IMR-90 (cell line): ENCODE measurements at regions not wholly inside any gene's neighbourhood (a gene's known extent, or its start where the extent isn't known, plus 50 kb on each side); places are given as distances from the start of the nearest gene placed in this dataset.

ENCODE experiments used
- ATAC-seq: fragments of 200-7000 bp; cut with Tn5 transposase; 2 replicates; pipeline ENCODE4 v1.9.1; 2020; ENCODE audit warnings: low read depth, mild to moderate bottlenecking, moderate library complexity
- BruUV-seq: library from RNA; stranded (reverse); fragments of 400-500 nt; replicated peaks from 2 replicates; lab custom pipeline; 2021; lab: Mats Ljungman, UMichigan
- CTCF ChIA-PET: fragments of 300-600 bp; formaldehyde crosslinking; extraction: SDS; loops from one replicate; lab custom pipeline; 2021; ENCODE audit warnings: antibody characterized with exemption; lab: Yijun Ruan, JAX
- POLR2A ChIA-PET: fragments of 300-600 bp; sonication (Branson Sonifier 250); formaldehyde crosslinking; loops from one replicate; lab custom pipeline; 2022; ENCODE audit warnings: antibody characterized with exemption; ENCODE audit not compliant: unreplicated experiment; lab: Charles Lee
- DNase-seq: peaks from one replicate; pipeline ENCODE4 v3.0.0; 2013
- H2AFZ ChIP-seq: replicated peaks from 2 replicates; pipeline ENCODE3; 2013; ENCODE audit warnings: low read length, mild to moderate bottlenecking; ENCODE audit not compliant: poor library complexity
- H2AK5ac ChIP-seq: 2 replicates; pipeline ENCODE4 v1.6.1; 2013; ENCODE audit warnings: low read depth, low read length, inconsistent platforms
- H2AK9ac ChIP-seq: replicated peaks from 2 replicates; pipeline ENCODE3; 2013; ENCODE audit warnings: mild to moderate bottlenecking, low read depth, low read length, moderate library complexity; ENCODE audit not compliant: poor library complexity
- H2BK120ac ChIP-seq: 2 replicates; pipeline ENCODE4 v1.6.1; 2013; ENCODE audit warnings: low read depth, low read length, inconsistent platforms
- H2BK15ac ChIP-seq: 3 replicates; pipeline ENCODE4 v1.6.1; 2013; ENCODE audit warnings: low read depth, low read length, inconsistent platforms
- H2BK20ac ChIP-seq: 2 replicates; pipeline ENCODE4 v1.6.1; 2013; ENCODE audit warnings: low read depth, mild to moderate bottlenecking, inconsistent platforms, low read length, moderate library complexity
- H2BK5ac ChIP-seq: 2 replicates; pipeline ENCODE4 v1.6.1; 2013; ENCODE audit warnings: mild to moderate bottlenecking, low read depth, low read length, inconsistent platforms; ENCODE audit not compliant: poor library complexity, severe bottlenecking
- H3K14ac ChIP-seq: replicated peaks from 2 replicates; pipeline ENCODE4 v1.6.1; 2013; ENCODE audit warnings: low read depth, low read length, inconsistent platforms
- H3K18ac ChIP-seq: 2 replicates; pipeline ENCODE4 v1.6.1; 2013; ENCODE audit warnings: low read depth, low read length, control low read depth
- H3K23ac ChIP-seq: 2 replicates; pipeline ENCODE4 v1.6.1; 2013; ENCODE audit warnings: low read depth, low read length, inconsistent platforms
- H3K27ac ChIP-seq: 2 replicates; pipeline ENCODE4 v1.5.1; 2013; ENCODE audit warnings: mild to moderate bottlenecking, control low read depth, low read length; ENCODE audit not compliant: insufficient read depth
- H3K27me3 ChIP-seq: 2 replicates; pipeline ENCODE4 v1.6.1; 2013; ENCODE audit warnings: low read length; ENCODE audit not compliant: control insufficient read depth, insufficient read depth
- H3K36me3 ChIP-seq: 2 replicates; pipeline ENCODE4 v1.6.1; 2013; ENCODE audit warnings: low read length, mixed read lengths; ENCODE audit not compliant: control insufficient read depth, insufficient read depth
- H3K4ac ChIP-seq: 2 replicates; pipeline ENCODE4 v1.6.1; 2013; ENCODE audit warnings: low read depth, low read length, inconsistent platforms
- H3K4me1 ChIP-seq: 2 replicates; pipeline ENCODE4 v1.6.1; 2013; ENCODE audit warnings: low read length, mixed read lengths; ENCODE audit not compliant: control insufficient read depth, insufficient read depth
- H3K4me2 ChIP-seq: 2 replicates; pipeline ENCODE4 v1.6.1; 2013; ENCODE audit warnings: low read depth, mild to moderate bottlenecking, control low read depth, low read length, moderate library complexity
- H3K4me3 ChIP-seq: 2 replicates; pipeline ENCODE4 v1.5.1; 2013; ENCODE audit warnings: low read depth, mild to moderate bottlenecking, control low read depth, low read length, moderate library complexity; ENCODE audit not compliant: insufficient read depth
- H3K56ac ChIP-seq: 2 replicates; pipeline ENCODE4 v1.6.1; 2013; ENCODE audit warnings: low read length, inconsistent platforms; ENCODE audit not compliant: insufficient read depth; ENCODE audit errors: extremely low read depth
- H3K79me1 ChIP-seq, 2 experiments: 2 replicates each; pipeline ENCODE4 v1.6.1; 2013; ENCODE audit warnings: low read length in 2 of 2, inconsistent platforms in 1 of 2, low read depth in 1 of 2
- H3K9ac ChIP-seq: 2 replicates; pipeline ENCODE4 v1.6.1; 2013; ENCODE audit warnings: low read depth, low read length, control low read depth
- H3K9me1 ChIP-seq: 2 replicates; pipeline ENCODE4 v1.6.1; 2013; ENCODE audit warnings: low read length, inconsistent platforms; ENCODE audit not compliant: insufficient read depth
- H3K9me3 ChIP-seq: 2 replicates; pipeline ENCODE4 v1.6.1; 2013; ENCODE audit warnings: low read length; ENCODE audit not compliant: control insufficient read depth, insufficient read depth
- H4K20me1 ChIP-seq: 2 replicates; pipeline ENCODE4 v1.6.1; 2013; ENCODE audit warnings: low read length, inconsistent platforms; ENCODE audit not compliant: insufficient read depth
- H4K5ac ChIP-seq: 2 replicates; pipeline ENCODE4 v1.6.1; 2013; ENCODE audit warnings: mild to moderate bottlenecking, low read depth, low read length, control low read depth
- H4K8ac ChIP-seq, 2 experiments: 2 replicates each; pipeline ENCODE4 v1.6.1; 2013; ENCODE audit warnings: low read depth in 2 of 2, low read length in 2 of 2, control low read depth in 1 of 2, inconsistent platforms in 1 of 2
- H4K91ac ChIP-seq: 2 replicates; pipeline ENCODE4 v1.6.1; 2013; ENCODE audit warnings: low read depth, low read length, inconsistent platforms; ENCODE audit not compliant: insufficient read depth
- CEBPB ChIP-seq: IDR thresholded peaks from 2 replicates; pipeline ENCODE4 v1.6.1; 2012; ENCODE audit warnings: low read depth, low read length, improper control_type of control experiment
- CTCF ChIP-seq: conservative IDR thresholded peaks from 2 replicates; pipeline ENCODE4 v1.5.1; 2012; ENCODE audit warnings: mild to moderate bottlenecking, low read depth, low read length, improper control_type of control experiment
- MAZ ChIP-seq: IDR thresholded peaks from 2 replicates; pipeline ENCODE4 v1.6.1; 2012; ENCODE audit warnings: low read depth, mild to moderate bottlenecking, low read length, improper control_type of control experiment, moderate library complexity, borderline replicate concordance
- MXI1 ChIP-seq: IDR thresholded peaks from 2 replicates; pipeline ENCODE4 v1.6.1; 2012; ENCODE audit warnings: low read depth, mild to moderate bottlenecking, low read length, moderate library complexity, borderline replicate concordance
- NFE2L2 ChIP-seq: fragments of 150-350 bp; IDR thresholded peaks from 2 replicates; pipeline ENCODE4 v1.6.1; 2016; ENCODE audit warnings: low read depth, mild to moderate bottlenecking, low read length
- POLR2A ChIP-seq: IDR thresholded peaks from 2 replicates; pipeline ENCODE4 v1.6.1; 2012; ENCODE audit warnings: mild to moderate bottlenecking, low read depth, low read length
- RAD21 ChIP-seq: IDR thresholded peaks from 2 replicates; pipeline ENCODE4 v1.6.1; 2012; ENCODE audit warnings: low read length, improper control_type of control experiment
- RCOR1 ChIP-seq: IDR thresholded peaks from 2 replicates; pipeline ENCODE4 v1.6.1; 2012; ENCODE audit warnings: mild to moderate bottlenecking, low read length, improper control_type of control experiment; ENCODE audit not compliant: insufficient replicate concordance
- RFX5 ChIP-seq: IDR thresholded peaks from 2 replicates; pipeline ENCODE4 v1.8.0; 2012; ENCODE audit warnings: low read depth, mild to moderate bottlenecking, low read length, moderate library complexity
- WGBS, 2 experiments: methylation state at CpG; one replicate each; pipeline versions ENCODE4 v1.1.5 to v1.1.7; 2013; ENCODE audit warnings: missing lambda C conversion rate in 2 of 2; ENCODE audit not compliant: insufficient read length in 1 of 2; ENCODE audit errors: extremely low coverage in 2 of 2; 5-methylcytosine and 5-hydroxymethylcytosine counted together
- dilution Hi-C: fragments of 300-500 bp; cut with HindIII; formaldehyde crosslinking; loops from one replicate; pipeline ENCODE4 v1.14.3; 2018; ENCODE audit warnings: low sequenced_read_pairs; ENCODE audit not compliant: unreplicated experiment
- in situ Hi-C: fragments of 300-500 bp; cut with MboI; formaldehyde crosslinking; loops from 3 replicates; pipeline ENCODE4 v1.14.3; 2019; ENCODE audit warnings: low sequenced_read_pairs, inconsistent platforms, mixed read lengths
- intact Hi-C: fragments of 100-400 bp; cut with micrococcal nuclease; formaldehyde crosslinking; loops from 2 replicates; pipeline ENCODE4 v1.10.0; 2022

- ChIA-PET POLR2A (no interaction called here), CTCF (no interaction called here)
- no peak overlapping the region for H3K14ac ChIP-seq
- H3K36me3 ChIP-seq, result no peaks in the 10 kb centered on the region
- no peak overlapping the region for H2BK120ac ChIP-seq
- H3K56ac ChIP-seq, result no peak overlapping the region
- intact Hi-C loops, result no loop called here
- H2AK9ac ChIP-seq, result no peak overlapping the region
- BruUV-seq, result no TSS peak
- H4K91ac ChIP-seq, result no peak overlapping the region
- H3K4ac ChIP-seq, result no peak overlapping the region
- DNase-seq (no peak), ATAC-seq (no peak)
- no peak overlapping the region for H2BK20ac ChIP-seq
- no peaks in the 10 kb centered on the region for H4K20me1 ChIP-seq
- H3K9ac ChIP-seq, result no peak overlapping the region
- no peak for TF ChIP-seq MAZ
- TF ChIP-seq RFX5, result no peak
- no peak for TF ChIP-seq CEBPB
- TF ChIP-seq POLR2A, result no peak
- no peak for TF ChIP-seq NFE2L2
- TF ChIP-seq RAD21, result no peak
- no peak for TF ChIP-seq CTCF
- TF ChIP-seq MXI1, result no peak
- no peak for TF ChIP-seq RCOR1
- H4K5ac ChIP-seq, result no peak overlapping the region
- H4K8ac ChIP-seq, result no peak overlapping the region
- H3K9me3 ChIP-seq, result peaks cover 2% of the 10 kb centered on the region; the same call in 1 of the 2 replicates
- H3K27ac ChIP-seq, result no peak overlapping the region
- WGBS, 2 experiments, result no CpG with 5 or more reads among the region's 2 CpGs
- H3K4me3 ChIP-seq, result no peak overlapping the region
- H2AK5ac ChIP-seq, result no peak overlapping the region
- in situ Hi-C loops, result no loop called here
- dilution Hi-C loops, result no loop called here
- no peaks in the 10 kb centered on the region for H3K79me1 ChIP-seq
- no peak overlapping the region for H2AFZ ChIP-seq
- no peaks in the 10 kb centered on the region for H3K4me1 ChIP-seq
- no peak overlapping the region for H3K18ac ChIP-seq
- H2BK5ac ChIP-seq, result no peak overlapping the region
- H2BK15ac ChIP-seq, result no peak overlapping the region
- H3K27me3 ChIP-seq, result peaks cover 23% of the 10 kb centered on the region
- no peak overlapping the region for H3K23ac ChIP-seq
- H3K9me1 ChIP-seq, result no peaks in the 10 kb centered on the region
- no peak overlapping the region for H3K4me2 ChIP-seq
Observed at GRCh38 chr7:1339611-1340010, 106.9 kb downstream of the UNCX start.
